IMR-90 (cell line): ENCODE measurements at regions not wholly inside any gene's neighbourhood (a gene's known extent, or its start where the extent isn't known, plus 50 kb on each side); places are given as distances from the start of the nearest gene placed in this dataset.

Source experiments
- BHLHE40 ChIP-seq: fragments of 150-350 bp; IDR thresholded peaks from 2 replicates; pipeline ENCODE4 v1.6.1; 2016; ENCODE audit warnings: mild to moderate bottlenecking, low read depth, low read length
- CEBPB ChIP-seq: IDR thresholded peaks from 2 replicates; pipeline ENCODE4 v1.6.1; 2012; ENCODE audit warnings: low read depth, low read length, improper control_type of control experiment
- CHD1 ChIP-seq: IDR thresholded peaks from 2 replicates; pipeline ENCODE4 v1.6.1; 2012; ENCODE audit warnings: low read depth, low read length, improper control_type of control experiment
- FOS ChIP-seq: fragments of 150-350 bp; IDR thresholded peaks from 2 replicates; pipeline ENCODE4 v1.6.1; 2016; ENCODE audit warnings: low read depth, low read length
- MAFK ChIP-seq: IDR thresholded peaks from 2 replicates; pipeline ENCODE4 v1.6.1; 2012; ENCODE audit warnings: low read depth, low read length, improper control_type of control experiment
- MAZ ChIP-seq: IDR thresholded peaks from 2 replicates; pipeline ENCODE4 v1.6.1; 2012; ENCODE audit warnings: low read depth, mild to moderate bottlenecking, low read length, improper control_type of control experiment, moderate library complexity, borderline replicate concordance
- MXI1 ChIP-seq: IDR thresholded peaks from 2 replicates; pipeline ENCODE4 v1.6.1; 2012; ENCODE audit warnings: low read depth, mild to moderate bottlenecking, low read length, moderate library complexity, borderline replicate concordance
- POLR2A ChIP-seq: IDR thresholded peaks from 2 replicates; pipeline ENCODE4 v1.6.1; 2012; ENCODE audit warnings: mild to moderate bottlenecking, low read depth, low read length
- RAD21 ChIP-seq: IDR thresholded peaks from 2 replicates; pipeline ENCODE4 v1.6.1; 2012; ENCODE audit warnings: low read length, improper control_type of control experiment
- USF2 ChIP-seq: fragments of 150-350 bp; IDR thresholded peaks from 2 replicates; pipeline ENCODE4 v1.6.1; 2017; ENCODE audit warnings: mild to moderate bottlenecking, antibody characterized with exemption, low read length, low read depth
- TF ChIP-seq, protein P1 (sequence below): conservative IDR thresholded peaks from 2 replicates; pipeline ENCODE4 v1.5.1; 2012; ENCODE audit warnings: mild to moderate bottlenecking, low read depth, low read length, improper control_type of control experiment
- TF ChIP-seq, protein P2 (sequence below): fragments of 150-350 bp; IDR thresholded peaks from 2 replicates; pipeline ENCODE4 v1.6.1; 2016; ENCODE audit warnings: low read depth, mild to moderate bottlenecking, low read length, moderate library complexity, borderline replicate concordance

- TF ChIP-seq, protein P1, sequence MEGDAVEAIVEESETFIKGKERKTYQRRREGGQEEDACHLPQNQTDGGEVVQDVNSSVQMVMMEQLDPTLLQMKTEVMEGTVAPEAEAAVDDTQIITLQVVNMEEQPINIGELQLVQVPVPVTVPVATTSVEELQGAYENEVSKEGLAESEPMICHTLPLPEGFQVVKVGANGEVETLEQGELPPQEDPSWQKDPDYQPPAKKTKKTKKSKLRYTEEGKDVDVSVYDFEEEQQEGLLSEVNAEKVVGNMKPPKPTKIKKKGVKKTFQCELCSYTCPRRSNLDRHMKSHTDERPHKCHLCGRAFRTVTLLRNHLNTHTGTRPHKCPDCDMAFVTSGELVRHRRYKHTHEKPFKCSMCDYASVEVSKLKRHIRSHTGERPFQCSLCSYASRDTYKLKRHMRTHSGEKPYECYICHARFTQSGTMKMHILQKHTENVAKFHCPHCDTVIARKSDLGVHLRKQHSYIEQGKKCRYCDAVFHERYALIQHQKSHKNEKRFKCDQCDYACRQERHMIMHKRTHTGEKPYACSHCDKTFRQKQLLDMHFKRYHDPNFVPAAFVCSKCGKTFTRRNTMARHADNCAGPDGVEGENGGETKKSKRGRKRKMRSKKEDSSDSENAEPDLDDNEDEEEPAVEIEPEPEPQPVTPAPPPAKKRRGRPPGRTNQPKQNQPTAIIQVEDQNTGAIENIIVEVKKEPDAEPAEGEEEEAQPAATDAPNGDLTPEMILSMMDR: no peak
- no peak for TF ChIP-seq MXI1
- TF ChIP-seq MAFK: no peak
- no peak for TF ChIP-seq POLR2A
- TF ChIP-seq CEBPB: no peak
- TF ChIP-seq CHD1: no peak
- TF ChIP-seq MAZ: no peak
- TF ChIP-seq FOS: no peak
- no peak for TF ChIP-seq RAD21
- no peak for TF ChIP-seq BHLHE40
- no peak for TF ChIP-seq USF2
- TF ChIP-seq, protein P2, sequence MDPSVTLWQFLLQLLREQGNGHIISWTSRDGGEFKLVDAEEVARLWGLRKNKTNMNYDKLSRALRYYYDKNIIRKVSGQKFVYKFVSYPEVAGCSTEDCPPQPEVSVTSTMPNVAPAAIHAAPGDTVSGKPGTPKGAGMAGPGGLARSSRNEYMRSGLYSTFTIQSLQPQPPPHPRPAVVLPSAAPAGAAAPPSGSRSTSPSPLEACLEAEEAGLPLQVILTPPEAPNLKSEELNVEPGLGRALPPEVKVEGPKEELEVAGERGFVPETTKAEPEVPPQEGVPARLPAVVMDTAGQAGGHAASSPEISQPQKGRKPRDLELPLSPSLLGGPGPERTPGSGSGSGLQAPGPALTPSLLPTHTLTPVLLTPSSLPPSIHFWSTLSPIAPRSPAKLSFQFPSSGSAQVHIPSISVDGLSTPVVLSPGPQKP: no peak
These were observed 59.6 kb upstream of the SYN3 start for GRCh38 chr22:33117821-33118220.
